ENCODE measurements at regions not wholly inside any gene's neighbourhood (a gene's known extent, or its start where the extent isn't known, plus 50 kb on each side); places are given as distances from the start of the nearest gene placed in this dataset.

DNA sequence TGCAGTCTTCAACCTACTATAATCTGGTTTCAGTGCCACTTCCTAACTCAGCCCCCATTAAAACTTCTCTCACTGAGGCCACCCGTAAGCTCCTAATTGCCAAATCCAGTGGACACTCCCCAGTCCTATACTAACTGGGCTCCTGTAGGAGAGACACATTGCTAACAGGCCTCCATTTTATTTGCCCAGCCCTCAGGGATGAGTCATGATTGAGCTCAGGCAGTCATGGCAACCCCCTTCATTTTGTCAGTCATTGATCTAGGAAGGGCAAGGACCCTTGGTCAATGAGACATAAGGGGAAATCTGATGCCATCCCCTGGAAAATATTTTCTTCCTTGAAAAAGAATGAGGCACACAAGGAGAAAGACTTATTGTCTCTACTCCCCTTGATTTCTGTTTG is 70.1 kb upstream of the HIF1A start:
- Histone ChIP-seq H3K27me3 (ENCODE audit: control insufficient read depth, insufficient read depth, low read length) (peaks cover 2% of the 10 kb centered on the region), H3K36me3 (ENCODE audit: control insufficient read depth, insufficient read depth, low read length) (no peaks in the 10 kb centered on the region), H3K9me3 (replicated peaks; ENCODE audit: control insufficient read depth, low read depth, low read length) (no peaks in the 10 kb centered on the region), H3K4me1 (ENCODE audit: control insufficient read depth, insufficient read depth, low read length) (no peaks in the 10 kb centered on the region), H3K4me3 (ENCODE audit: low read length) (no peak overlapping the region), H3K27ac (ENCODE audit: low read length) (no peak overlapping the region)
- no peak for DNase-seq
- WGBS (ENCODE audit: insufficient coverage) = 67% methylated on average over 1 of the region's 1 CpG

DNA sequence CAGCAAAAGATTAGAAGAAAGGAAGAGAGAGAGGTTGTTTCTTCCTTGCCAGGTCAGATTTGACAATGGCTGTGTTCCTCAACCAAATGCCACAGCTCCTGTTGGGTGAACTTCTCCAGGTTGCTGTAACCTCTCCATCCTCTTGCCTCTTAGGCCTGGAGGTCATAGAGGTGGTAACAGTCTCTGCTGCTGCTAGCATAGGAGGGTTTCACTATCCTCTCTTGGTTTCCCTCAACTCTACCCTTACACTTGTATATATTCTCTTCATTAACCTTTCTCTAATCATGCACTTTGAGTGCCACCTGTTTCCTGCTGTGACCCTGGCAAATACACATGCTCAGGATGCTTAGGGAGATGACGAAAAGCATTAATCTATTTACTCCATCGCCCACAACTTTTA is 67.7 kb upstream of the HIF1A start:
- peaks cover 2% of the 10 kb centered on the region for H3K27me3 ChIP-seq (ENCODE audit: control insufficient read depth, insufficient read depth, low read length)
- no peak overlapping the region for H3K27ac ChIP-seq (ENCODE audit: low read length)
- H3K4me1 ChIP-seq (ENCODE audit: control insufficient read depth, insufficient read depth, low read length) = no peaks in the 10 kb centered on the region
- DNase-seq = no peak
- H3K4me3 ChIP-seq (ENCODE audit: low read length) = no peak overlapping the region
- H3K9me3 ChIP-seq (replicated peaks; ENCODE audit: control insufficient read depth, low read depth, low read length) = no peaks in the 10 kb centered on the region
- WGBS (ENCODE audit: insufficient coverage) = 100% methylated on average over 1 of the region's 2 CpGs
- H3K36me3 ChIP-seq (ENCODE audit: control insufficient read depth, insufficient read depth, low read length) = no peaks in the 10 kb centered on the region

DNA sequence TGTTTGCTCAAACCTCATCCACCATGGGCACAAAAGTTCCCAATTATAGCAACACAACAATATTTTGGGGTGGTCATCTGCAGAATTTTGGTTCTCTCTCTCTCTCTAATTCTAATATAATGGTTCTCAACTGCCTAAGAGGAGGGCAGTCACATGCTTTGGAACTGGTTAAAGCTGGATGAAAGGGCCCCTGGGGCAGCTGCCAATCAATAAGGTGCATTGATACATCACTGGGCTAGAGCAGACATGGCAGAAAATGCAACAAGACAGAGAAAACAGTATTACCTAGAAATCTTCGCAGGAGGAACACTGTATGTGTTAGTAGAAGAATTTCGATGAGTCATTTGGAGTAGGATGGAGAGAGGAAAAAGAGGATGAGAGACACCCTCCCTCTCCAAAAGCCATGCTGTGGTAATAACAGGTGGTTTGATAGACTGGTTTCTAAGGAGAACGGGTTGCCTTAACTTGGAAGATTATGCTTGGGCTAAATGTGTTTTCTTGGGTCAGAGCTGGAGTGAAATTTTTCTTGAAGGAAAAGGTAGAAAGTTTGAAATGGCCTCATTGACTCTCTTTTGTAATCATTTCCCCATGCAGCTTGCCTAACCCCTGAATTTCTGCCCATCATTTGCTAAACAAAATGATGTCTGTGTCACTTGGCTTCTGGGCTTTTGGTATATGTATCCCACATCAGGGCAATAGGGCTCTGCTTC is 67.1 kb upstream of the HIF1A start:
- no peaks in the 10 kb centered on the region for H3K27me3 ChIP-seq (ENCODE audit: control insufficient read depth, insufficient read depth, low read length)
- H3K36me3 ChIP-seq (ENCODE audit: control insufficient read depth, insufficient read depth, low read length) = no peaks in the 10 kb centered on the region
- DNase-seq = no peak
- H3K4me1 ChIP-seq (ENCODE audit: control insufficient read depth, insufficient read depth, low read length) = no peaks in the 10 kb centered on the region
- H3K4me3 ChIP-seq (ENCODE audit: low read length) = no peak overlapping the region
- no peaks in the 10 kb centered on the region for H3K9me3 ChIP-seq (replicated peaks; ENCODE audit: control insufficient read depth, low read depth, low read length)
- no peak overlapping the region for H3K27ac ChIP-seq (ENCODE audit: low read length)
- WGBS (ENCODE audit: insufficient coverage) = 80% methylated on average over 1 of the region's 3 CpGs

DNA sequence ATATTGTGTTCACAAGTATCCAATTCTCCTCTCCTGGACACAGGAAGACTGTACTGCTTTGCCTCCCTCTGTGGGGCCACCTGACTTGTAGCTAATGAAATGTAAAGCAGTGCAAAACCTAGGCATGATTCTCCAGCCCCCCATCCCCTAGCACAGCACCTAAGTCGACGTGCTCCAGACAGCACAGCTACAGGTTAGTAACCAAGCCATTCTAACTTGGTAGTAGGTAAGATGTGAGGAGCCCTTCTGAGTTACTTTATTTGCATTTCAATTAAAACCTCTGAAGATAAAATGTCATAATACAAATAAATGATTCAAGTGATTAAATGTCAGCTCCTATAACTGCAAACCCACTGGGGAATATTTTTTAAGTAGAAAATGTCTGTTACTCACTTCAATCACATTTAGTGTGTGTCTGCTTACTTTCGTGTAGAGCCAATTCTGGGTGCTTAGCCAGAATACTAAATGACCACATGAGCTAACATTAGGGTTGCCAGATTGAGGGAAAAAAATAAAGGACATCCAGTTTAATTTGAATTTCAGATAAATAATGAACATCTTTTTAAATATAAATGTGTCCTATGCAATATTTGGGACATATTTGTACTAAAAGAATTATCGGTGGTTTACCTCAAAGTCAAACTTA is 64.8 kb upstream of the HIF1A start:
- no CpG with 5 or more reads among the region's 4 CpGs for WGBS (ENCODE audit: insufficient coverage)
- DNase-seq = no peak
- H3K4me1 ChIP-seq (ENCODE audit: control insufficient read depth, insufficient read depth, low read length) = no peaks in the 10 kb centered on the region

DNA sequence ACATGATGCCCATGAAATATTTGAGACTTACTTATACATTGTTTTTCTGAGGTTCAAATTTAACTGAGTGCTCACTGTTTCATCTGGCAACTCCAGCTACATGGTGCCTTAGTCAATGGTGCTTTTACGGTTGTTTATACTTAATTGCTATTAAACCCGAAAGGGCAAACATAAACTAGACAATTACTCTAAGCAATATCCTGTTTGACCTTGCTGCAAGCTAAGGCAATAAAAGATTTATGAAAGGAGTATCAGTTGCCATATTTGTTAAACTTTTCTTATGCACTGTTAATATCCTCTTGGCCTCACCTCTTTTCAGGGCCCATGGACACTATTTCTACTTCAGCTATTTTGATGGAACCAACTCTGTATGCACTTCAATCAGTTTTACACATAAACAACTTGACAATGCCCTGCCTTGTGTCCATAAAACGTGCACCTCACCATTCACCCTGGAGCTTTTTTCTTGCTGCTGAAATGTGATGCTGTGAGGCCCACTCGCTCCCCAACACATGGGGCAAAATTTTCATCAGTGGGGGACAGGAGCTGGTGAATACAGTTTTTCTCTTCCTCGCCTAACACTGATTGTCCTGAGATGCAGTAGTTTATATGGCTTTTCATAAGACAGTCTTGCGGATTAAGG is 64.1 kb upstream of the HIF1A start:
- 89% methylated on average over 3 of the region's 6 CpGs for WGBS (ENCODE audit: insufficient coverage)
- no peaks in the 10 kb centered on the region for H3K27me3 ChIP-seq (ENCODE audit: control insufficient read depth, insufficient read depth, low read length)
- H3K4me1 ChIP-seq (ENCODE audit: control insufficient read depth, insufficient read depth, low read length) = no peaks in the 10 kb centered on the region
- no peaks in the 10 kb centered on the region for H3K36me3 ChIP-seq (ENCODE audit: control insufficient read depth, insufficient read depth, low read length)
- no peak for DNase-seq
- H3K4me3 ChIP-seq (ENCODE audit: low read length) = no peak overlapping the region
- H3K27ac ChIP-seq (ENCODE audit: low read length) = no peak overlapping the region
- no peaks in the 10 kb centered on the region for H3K9me3 ChIP-seq (replicated peaks; ENCODE audit: control insufficient read depth, low read depth, low read length)

More for the DNA sequence above, 64.8 kb upstream of the HIF1A start:
- Histone ChIP-seq H3K36me3 (ENCODE audit: control insufficient read depth, insufficient read depth, low read length) (no peaks in the 10 kb centered on the region), H3K4me3 (ENCODE audit: low read length) (no peak overlapping the region), H3K27me3 (ENCODE audit: control insufficient read depth, insufficient read depth, low read length) (no peaks in the 10 kb centered on the region), H3K27ac (ENCODE audit: low read length) (no peak overlapping the region), H3K9me3 (replicated peaks; ENCODE audit: control insufficient read depth, low read depth, low read length) (no peaks in the 10 kb centered on the region)

DNA sequence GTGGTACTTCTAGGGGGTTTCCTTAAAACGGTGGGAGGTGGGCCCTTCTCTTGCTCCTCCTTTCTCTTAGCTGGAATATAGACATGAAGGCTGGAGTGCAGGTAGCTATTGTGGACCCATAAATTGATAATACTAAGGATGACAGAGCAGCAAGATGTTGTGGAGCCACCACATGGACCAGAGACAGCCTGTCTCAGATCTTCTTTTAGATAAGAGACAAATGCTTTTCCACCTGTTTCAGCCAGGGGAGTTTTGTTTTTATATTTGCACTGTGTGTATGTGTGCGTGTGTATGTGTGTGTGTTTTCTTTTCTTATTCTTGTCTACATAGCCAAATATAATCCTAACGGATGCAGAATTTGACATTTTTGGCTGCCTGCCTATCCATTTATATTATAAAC is 62.9 kb upstream of the HIF1A start:
- Histone ChIP-seq H3K4me1 (ENCODE audit: control insufficient read depth, insufficient read depth, low read length) (no peaks in the 10 kb centered on the region), H3K4me3 (ENCODE audit: low read length) (no peak overlapping the region), H3K36me3 (ENCODE audit: control insufficient read depth, insufficient read depth, low read length) (no peaks in the 10 kb centered on the region), H3K27ac (ENCODE audit: low read length) (no peak overlapping the region), H3K27me3 (ENCODE audit: control insufficient read depth, insufficient read depth, low read length) (no peaks in the 10 kb centered on the region), H3K9me3 (replicated peaks; ENCODE audit: control insufficient read depth, low read depth, low read length) (no peaks in the 10 kb centered on the region)
- WGBS (ENCODE audit: insufficient coverage) = no CpG with 5 or more reads among the region's 3 CpGs
- DNase-seq = no peak

DNA sequence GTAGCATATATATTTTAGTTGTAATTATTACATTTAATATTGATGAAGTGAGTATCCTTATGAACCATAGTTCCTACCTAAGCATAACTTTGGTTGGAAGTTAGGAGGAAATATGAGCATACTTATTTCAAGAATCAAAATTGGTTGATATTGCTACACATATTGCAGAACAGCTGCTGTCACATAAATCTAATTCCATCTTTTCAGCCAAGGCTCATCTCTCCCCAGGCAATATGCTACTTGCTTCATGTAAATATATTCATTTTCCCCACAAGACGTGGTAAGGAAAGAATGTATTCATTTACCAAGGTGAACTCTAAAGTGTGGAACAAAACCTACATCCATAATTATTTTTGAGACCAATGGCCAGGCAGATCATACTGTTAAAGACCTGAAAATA is 62.5 kb upstream of the HIF1A start:
- Histone ChIP-seq H3K36me3 (ENCODE audit: control insufficient read depth, insufficient read depth, low read length) (no peaks in the 10 kb centered on the region), H3K27me3 (ENCODE audit: control insufficient read depth, insufficient read depth, low read length) (no peaks in the 10 kb centered on the region), H3K4me3 (ENCODE audit: low read length) (no peak overlapping the region), H3K27ac (ENCODE audit: low read length) (no peak overlapping the region), H3K4me1 (ENCODE audit: control insufficient read depth, insufficient read depth, low read length) (no peaks in the 10 kb centered on the region), H3K9me3 (replicated peaks; ENCODE audit: control insufficient read depth, low read depth, low read length) (no peaks in the 10 kb centered on the region)
- no CpG with 5 or more reads among the region's 1 CpG for WGBS (ENCODE audit: insufficient coverage)
- peak; percentile 48 for DNase-seq

DNA sequence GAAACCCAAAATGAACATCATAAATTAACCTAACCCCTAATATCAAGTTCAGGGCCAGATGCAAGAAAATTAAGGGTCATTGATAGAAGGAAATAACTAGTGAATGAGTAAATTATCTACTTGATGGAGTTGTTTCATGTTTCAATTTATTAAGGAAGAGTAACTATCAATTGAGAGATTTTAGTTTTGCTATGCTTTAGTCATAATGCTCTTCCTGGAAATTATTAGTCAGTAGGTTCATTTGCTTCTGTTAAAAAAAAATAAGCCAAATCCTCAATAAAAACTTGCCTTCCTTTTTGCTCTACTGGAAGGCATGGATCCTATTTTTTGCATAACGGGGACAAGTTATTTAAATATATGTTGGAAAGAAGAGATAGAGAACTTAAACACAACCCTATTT is 59.0 kb upstream of the HIF1A start:
- DNase-seq = no peak
- Histone ChIP-seq H3K4me1 (ENCODE audit: control insufficient read depth, insufficient read depth, low read length) (no peaks in the 10 kb centered on the region), H3K36me3 (ENCODE audit: control insufficient read depth, insufficient read depth, low read length) (no peaks in the 10 kb centered on the region), H3K4me3 (ENCODE audit: low read length) (no peak overlapping the region), H3K9me3 (replicated peaks; ENCODE audit: control insufficient read depth, low read depth, low read length) (no peaks in the 10 kb centered on the region), H3K27me3 (ENCODE audit: control insufficient read depth, insufficient read depth, low read length) (no peaks in the 10 kb centered on the region), H3K27ac (ENCODE audit: low read length) (no peak overlapping the region)
- WGBS (ENCODE audit: insufficient coverage) = no CpG with 5 or more reads among the region's 1 CpG

DNA sequence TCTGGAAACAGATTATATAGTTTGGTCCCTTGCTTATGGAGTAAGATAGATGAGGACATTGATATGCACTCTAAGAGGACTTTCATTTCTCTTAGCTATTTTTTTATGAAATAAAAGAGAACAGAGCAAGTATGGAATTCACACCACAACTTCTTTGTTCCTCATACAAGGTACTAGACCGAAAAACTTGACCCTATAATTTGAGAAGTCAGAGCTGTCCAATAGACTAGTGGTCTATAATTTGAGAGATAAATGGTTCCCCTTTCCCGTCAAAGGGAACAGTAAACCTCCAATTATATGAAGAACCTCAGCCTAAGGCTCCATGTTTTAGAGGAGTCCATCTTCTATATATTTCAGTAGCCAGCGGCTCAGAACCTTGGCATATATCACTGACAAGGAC is 58.5 kb upstream of the HIF1A start:
- Histone ChIP-seq H3K9me3 (replicated peaks; ENCODE audit: control insufficient read depth, low read depth, low read length) (no peaks in the 10 kb centered on the region), H3K4me1 (ENCODE audit: control insufficient read depth, insufficient read depth, low read length) (no peaks in the 10 kb centered on the region), H3K4me3 (ENCODE audit: low read length) (no peak overlapping the region), H3K36me3 (ENCODE audit: control insufficient read depth, insufficient read depth, low read length) (no peaks in the 10 kb centered on the region), H3K27ac (ENCODE audit: low read length) (no peak overlapping the region), H3K27me3 (ENCODE audit: control insufficient read depth, insufficient read depth, low read length) (no peaks in the 10 kb centered on the region)
- DNase-seq = no peak
- WGBS (ENCODE audit: insufficient coverage) = 100% methylated on average over 1 of the region's 3 CpGs

DNA sequence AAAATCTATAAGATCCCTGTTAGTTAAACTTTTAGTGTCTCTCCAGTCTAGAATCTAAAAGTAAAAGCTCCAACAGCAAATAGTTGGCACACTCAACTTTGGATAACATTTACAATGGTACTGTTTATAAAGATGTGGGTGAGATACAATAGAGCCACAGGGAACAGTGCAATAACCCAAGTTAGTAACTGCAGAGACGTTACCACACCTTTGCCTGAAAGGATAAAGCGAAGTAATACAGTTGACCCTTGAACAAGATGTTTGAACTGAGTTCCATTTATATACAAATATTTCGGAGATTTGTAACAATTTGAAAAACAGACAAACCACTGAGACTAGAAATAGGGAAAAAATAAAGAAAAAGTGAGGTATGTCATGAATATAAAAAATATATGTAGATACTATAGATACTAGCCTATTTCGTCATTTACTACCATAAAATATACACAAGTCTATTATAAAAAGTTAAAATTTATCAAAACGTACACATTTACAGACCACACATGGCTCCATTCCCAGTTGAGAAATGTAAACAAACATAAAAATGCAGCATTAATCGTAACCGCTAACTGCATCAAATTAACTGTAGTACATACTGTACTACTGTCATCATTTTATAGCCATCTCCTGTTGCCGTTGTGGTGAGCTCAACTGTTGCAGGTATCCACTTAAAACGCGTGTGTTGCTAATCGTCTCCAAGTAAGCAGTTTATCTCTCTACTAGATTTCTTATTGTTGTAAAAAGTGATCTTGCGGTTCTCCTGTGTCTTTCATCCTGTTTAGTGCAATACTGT is 56.5 kb upstream of the HIF1A start:
- H3K27me3 ChIP-seq (ENCODE audit: control insufficient read depth, insufficient read depth, low read length) = no peaks in the 10 kb centered on the region
- no peak overlapping the region for H3K27ac ChIP-seq (ENCODE audit: low read length)
- no peak overlapping the region for H3K4me3 ChIP-seq (ENCODE audit: low read length)
- WGBS (ENCODE audit: insufficient coverage) = 90% methylated on average over 4 of the region's 12 CpGs
- no peaks in the 10 kb centered on the region for H3K4me1 ChIP-seq (ENCODE audit: control insufficient read depth, insufficient read depth, low read length)
- no peak for DNase-seq
- H3K9me3 ChIP-seq (replicated peaks; ENCODE audit: control insufficient read depth, low read depth, low read length) = no peaks in the 10 kb centered on the region
- H3K36me3 ChIP-seq (ENCODE audit: control insufficient read depth, insufficient read depth, low read length) = no peaks in the 10 kb centered on the region
